Breast epithelium (tissue), 3 donors: ENCODE measurements at regions not wholly inside any gene's neighbourhood (a gene's known extent, or its start where the extent isn't known, plus 50 kb on each side); places are given as distances from the start of the nearest gene placed in this dataset.

Experiments used
- CTCF ChIP-seq, 3 donors: fragments of 450-650 bp; IDR thresholded peaks; one replicate each; pipeline ENCODE4 v1.5.1; 2016 to 2017; ENCODE audit warnings: antibody characterized with exemption in 3 of 3, mild to moderate bottlenecking in 3 of 3, moderate library complexity in 3 of 3
- POLR2A ChIP-seq: fragments of 450-650 bp; IDR thresholded peaks from one replicate; pipeline ENCODE4 v1.6.1; 2016; ENCODE audit warnings: antibody characterized with exemption, mild to moderate bottlenecking, moderate library complexity

GRCh38 chr21:20373031-20373430, 625.2 kb upstream of the NCAM2 start:
- TF ChIP-seq CTCF (IDR thresholded peaks at IDR 0.05): no peak
- TF ChIP-seq POLR2A: no peak
